HG03378 (cell line): ENCODE measurements at regions not wholly inside any gene's neighbourhood (a gene's known extent, or its start where the extent isn't known, plus 50 kb on each side); places are given as distances from the start of the nearest gene placed in this dataset.
"Not testable (repeated sequence)": the region's sequence is repeated elsewhere in the genome, so short reads cannot be mapped to it uniquely, and the experiment has no call there.

ENCODE experiments used
- ATAC-seq: cut with Tn5 transposase; IDR thresholded peaks from one replicate; pipeline ENCODE4 v1.9.1; 2021; ENCODE audit warnings: mild to moderate bottlenecking, moderate library complexity; ENCODE audit not compliant: unreplicated experiment

- ATAC-seq: no peak
Observed at GRCh38 chr15:91356083-91356482, 256.0 kb downstream of the SV2B start.

GRCh38 chr15:91357011-91357410 is 257.0 kb downstream of the SV2B start:
- no peak for ATAC-seq

GRCh38 chr15:91357486-91357885 is 257.4 kb downstream of the SV2B start:
- no peak for ATAC-seq

- no peak for ATAC-seq
Observed at GRCh38 chr15:91358405-91358804, 258.3 kb downstream of the SV2B start.

- ATAC-seq: not testable (repeated sequence)
Observed at GRCh38 chr15:91361696-91362095, 261.6 kb downstream of the SV2B start.

- no peak for ATAC-seq
Observed at GRCh38 chr15:91366111-91366510, 266.1 kb downstream of the SV2B start.

- ATAC-seq: no peak
Observed at GRCh38 chr15:91368611-91369010, 268.6 kb downstream of the SV2B start.

- no peak for ATAC-seq
Observed at GRCh38 chr15:91369823-91370222, 269.8 kb downstream of the SV2B start.

GRCh38 chr15:91371345-91371744 is 271.3 kb downstream of the SV2B start:
- not testable (repeated sequence) for ATAC-seq

GRCh38 chr15:91374336-91374735 is 274.3 kb downstream of the SV2B start:
- no peak for ATAC-seq

GRCh38 chr15:91376038-91376437 is 276.0 kb downstream of the SV2B start:
- no peak for ATAC-seq

GRCh38 chr15:91380114-91380513 is 280.1 kb downstream of the SV2B start:
- no peak for ATAC-seq

- no peak for ATAC-seq
Observed at GRCh38 chr15:91383532-91383931, 283.5 kb downstream of the SV2B start.

GRCh38 chr15:91384189-91384730 is 284.2 kb downstream of the SV2B start:
- ATAC-seq: no peak

- no peak for ATAC-seq
Observed at GRCh38 chr15:91385311-91385710, 285.3 kb downstream of the SV2B start.

- no peak for ATAC-seq
Observed at GRCh38 chr15:91393186-91393585, 293.1 kb downstream of the SV2B start.

GRCh38 chr15:91400481-91400880 is 300.4 kb downstream of the SV2B start:
- ATAC-seq: no peak

- ATAC-seq: no peak
Observed at GRCh38 chr15:91407269-91407889, 307.3 kb downstream of the SV2B start.

- no peak for ATAC-seq
Observed at GRCh38 chr15:91408476-91409076, 308.5 kb downstream of the SV2B start.

- no peak for ATAC-seq
Observed at GRCh38 chr15:91409387-91409786, 309.3 kb downstream of the SV2B start.

- ATAC-seq: no peak
Observed at GRCh38 chr15:91411586-91411985, 311.5 kb downstream of the SV2B start.

- ATAC-seq: no peak
Observed at GRCh38 chr15:91412138-91412928, 312.3 kb downstream of the SV2B start.
